ENCODE measurements at regions not wholly inside any gene's neighbourhood (a gene's known extent, or its start where the extent isn't known, plus 50 kb on each side); places are given as distances from the start of the nearest gene placed in this dataset.
A peak's percentile ranks its signal among the peaks of the same experiment; 100 is the strongest.

GRCh38 chr3:177476495-177476894 is 279.2 kb upstream of the TBL1XR1 start:
- Histone ChIP-seq H3K9me3 (no peaks in the 10 kb centered on the region), H3K4me1 (peaks cover 0 to 7% of the 10 kb centered on the region in 2 donors), H3K27ac (no peak overlapping the region), H3K27me3 (no peaks in the 10 kb centered on the region), H3K36me3 (no peaks in the 10 kb centered on the region), H3K4me3 (no peak overlapping the region)
- no peak for DNase-seq (ENCODE audit: low spot score in 2 of 2)
- TF ChIP-seq, protein P1, sequence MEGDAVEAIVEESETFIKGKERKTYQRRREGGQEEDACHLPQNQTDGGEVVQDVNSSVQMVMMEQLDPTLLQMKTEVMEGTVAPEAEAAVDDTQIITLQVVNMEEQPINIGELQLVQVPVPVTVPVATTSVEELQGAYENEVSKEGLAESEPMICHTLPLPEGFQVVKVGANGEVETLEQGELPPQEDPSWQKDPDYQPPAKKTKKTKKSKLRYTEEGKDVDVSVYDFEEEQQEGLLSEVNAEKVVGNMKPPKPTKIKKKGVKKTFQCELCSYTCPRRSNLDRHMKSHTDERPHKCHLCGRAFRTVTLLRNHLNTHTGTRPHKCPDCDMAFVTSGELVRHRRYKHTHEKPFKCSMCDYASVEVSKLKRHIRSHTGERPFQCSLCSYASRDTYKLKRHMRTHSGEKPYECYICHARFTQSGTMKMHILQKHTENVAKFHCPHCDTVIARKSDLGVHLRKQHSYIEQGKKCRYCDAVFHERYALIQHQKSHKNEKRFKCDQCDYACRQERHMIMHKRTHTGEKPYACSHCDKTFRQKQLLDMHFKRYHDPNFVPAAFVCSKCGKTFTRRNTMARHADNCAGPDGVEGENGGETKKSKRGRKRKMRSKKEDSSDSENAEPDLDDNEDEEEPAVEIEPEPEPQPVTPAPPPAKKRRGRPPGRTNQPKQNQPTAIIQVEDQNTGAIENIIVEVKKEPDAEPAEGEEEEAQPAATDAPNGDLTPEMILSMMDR (IDR thresholded peaks at IDR 0.05): no peak
- no peak for TF ChIP-seq POLR2A (IDR thresholded peaks at IDR 0.05)
- no peak for TF ChIP-seq POLR2AphosphoS5 (IDR thresholded peaks at IDR 0.05)
- intact Hi-C loops (cut with DNase I; ENCODE audit: low total_unique reads): no loop called here

GRCh38 chr3:177476921-177477435 is 279.7 kb upstream of the TBL1XR1 start:
- no peak overlapping the region for H3K27ac ChIP-seq
- TF ChIP-seq POLR2A (IDR thresholded peaks at IDR 0.05): no peak
- TF ChIP-seq, protein P1 (IDR thresholded peaks at IDR 0.05): no peak
- no peak for TF ChIP-seq POLR2AphosphoS5 (IDR thresholded peaks at IDR 0.05)
- DNase-seq (ENCODE audit: low spot score in 2 of 2): no peak
- H3K27me3 ChIP-seq: no peaks in the 10 kb centered on the region
- no peaks in the 10 kb centered on the region for H3K36me3 ChIP-seq
- H3K4me1 ChIP-seq: peaks cover 0 to 7% of the 10 kb centered on the region in 2 donors
- H3K9me3 ChIP-seq: no peaks in the 10 kb centered on the region
- intact Hi-C loops (cut with DNase I; ENCODE audit: low total_unique reads): no loop called here
- H3K4me3 ChIP-seq: no peak overlapping the region

DNA sequence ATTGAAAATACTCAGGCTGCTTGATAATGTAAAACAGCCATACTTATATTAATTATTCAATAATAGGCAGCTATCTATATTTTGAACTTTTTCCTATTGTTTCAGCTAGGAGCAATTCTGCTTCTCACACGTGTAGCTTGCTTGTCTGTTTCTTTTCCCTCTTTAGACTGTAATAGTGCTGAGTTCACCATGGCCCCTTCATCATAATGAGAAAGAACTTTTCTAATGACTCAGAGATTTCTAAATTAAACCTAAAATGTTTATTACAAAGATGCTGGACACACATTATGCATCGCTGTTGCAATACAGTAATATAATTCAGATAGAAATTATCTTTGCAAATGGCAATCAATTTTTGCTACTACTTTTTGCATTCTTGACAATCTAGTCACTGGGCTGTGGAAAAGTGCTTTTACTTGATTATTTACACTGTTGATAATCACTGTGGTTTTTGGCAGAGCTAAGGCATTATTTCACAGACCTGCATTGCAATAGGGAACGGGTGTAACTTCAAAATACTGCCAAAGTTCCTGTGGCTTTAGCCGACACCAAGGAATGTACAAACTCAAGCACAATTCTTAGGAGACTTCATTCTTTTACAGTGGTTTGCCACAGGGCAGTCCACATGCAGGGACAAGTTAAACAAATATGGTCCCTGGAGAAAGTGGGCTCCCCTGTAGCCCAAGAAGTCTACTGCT is 281.0 kb upstream of the TBL1XR1 start:
- Histone ChIP-seq H3K4me3 (no peak overlapping the region), H3K36me3 (no peaks in the 10 kb centered on the region), H3K27me3 (no peaks in the 10 kb centered on the region), H3K27ac (peak overlapping the region; percentile 80 to 81), H3K4me1 (peaks cover 0 to 7% of the 10 kb centered on the region in 2 donors), H3K9me3 (no peaks in the 10 kb centered on the region)
- intact Hi-C loops (cut with DNase I; ENCODE audit: low total_unique reads): no loop called here
- TF ChIP-seq POLR2AphosphoS5 (IDR thresholded peaks at IDR 0.05): peak in 2 of 3 donors; percentile 51 to 73
- TF ChIP-seq, protein P1 (IDR thresholded peaks at IDR 0.05): no peak
- peak in 1 of 2 donors; percentile 83 for DNase-seq (ENCODE audit: low spot score in 2 of 2)

DNA sequence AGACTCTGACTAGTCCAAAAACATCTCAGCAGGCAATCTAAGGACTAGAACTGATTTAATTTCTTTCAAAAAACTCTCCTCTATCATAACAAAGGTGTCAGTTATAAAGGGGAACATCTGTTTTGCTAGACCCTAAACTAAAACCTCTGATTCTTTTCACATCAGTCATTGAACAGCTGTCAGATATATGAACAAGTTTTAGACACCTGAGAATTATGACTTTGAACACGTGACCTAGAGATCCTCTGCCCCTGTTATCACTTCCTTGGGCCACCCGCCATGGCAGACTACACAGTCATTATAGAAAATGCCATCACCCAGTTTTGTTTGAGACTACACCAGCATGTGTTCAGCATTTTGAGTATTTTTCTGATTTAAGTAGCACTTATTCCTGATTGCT is 282.3 kb upstream of the TBL1XR1 start:
- Histone ChIP-seq H3K4me1 (peaks cover 0 to 7% of the 10 kb centered on the region in 2 donors), H3K4me3 (no peak overlapping the region), H3K36me3 (no peaks in the 10 kb centered on the region), H3K9me3 (no peaks in the 10 kb centered on the region), H3K27ac (peak overlapping the region in 1 of 2 donors; percentile 26), H3K27me3 (no peaks in the 10 kb centered on the region)
- intact Hi-C loops (cut with DNase I; ENCODE audit: low total_unique reads): no loop called here
- DNase-seq (ENCODE audit: low spot score in 2 of 2): no peak
- TF ChIP-seq, protein P1 (IDR thresholded peaks at IDR 0.05): no peak
- TF ChIP-seq POLR2AphosphoS5 (IDR thresholded peaks at IDR 0.05): no peak
- no peak for TF ChIP-seq POLR2A (IDR thresholded peaks at IDR 0.05)

DNA sequence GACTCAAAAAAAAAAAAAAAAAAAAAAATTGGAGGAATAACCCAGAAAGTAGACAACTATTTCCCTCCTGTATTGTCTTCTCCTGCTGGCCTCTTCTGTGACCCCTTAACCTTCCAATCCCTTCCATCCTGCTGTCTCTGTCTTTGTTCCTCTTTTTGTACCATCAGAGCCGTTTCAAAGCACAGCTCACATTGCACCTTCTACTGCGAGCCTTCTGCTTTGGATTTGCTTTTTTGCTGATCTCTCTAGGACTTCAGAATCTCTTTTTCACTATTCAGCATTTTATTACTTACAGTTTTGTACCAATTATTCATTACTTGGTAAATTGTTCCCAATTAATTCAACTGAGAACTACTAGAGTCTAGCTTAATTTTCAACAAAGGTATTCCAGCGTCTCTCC is 284.0 kb upstream of the TBL1XR1 start:
- Histone ChIP-seq H3K27ac (no peak overlapping the region), H3K36me3 (no peaks in the 10 kb centered on the region), H3K4me1 (peaks cover 0 to 7% of the 10 kb centered on the region in 2 donors), H3K27me3 (no peaks in the 10 kb centered on the region), H3K4me3 (no peak overlapping the region), H3K9me3 (no peaks in the 10 kb centered on the region)
- DNase-seq (ENCODE audit: low spot score in 2 of 2): no peak
- TF ChIP-seq, protein P1 (IDR thresholded peaks at IDR 0.05): no peak
- no peak for TF ChIP-seq POLR2AphosphoS5 (IDR thresholded peaks at IDR 0.05)
- TF ChIP-seq POLR2A (IDR thresholded peaks at IDR 0.05): no peak
- intact Hi-C loops (cut with DNase I; ENCODE audit: low total_unique reads): no loop called here

Data from breast epithelium (tissue), 4 donors.